HG03066 (cell line): ENCODE measurements at regions not wholly inside any gene's neighbourhood (a gene's known extent, or its start where the extent isn't known, plus 50 kb on each side); places are given as distances from the start of the nearest gene placed in this dataset.

ENCODE experiments used
- ATAC-seq: cut with Tn5 transposase; IDR thresholded peaks from one replicate; pipeline ENCODE4 v1.9.1; 2021; ENCODE audit warnings: low read depth; ENCODE audit not compliant: unreplicated experiment

DNA sequence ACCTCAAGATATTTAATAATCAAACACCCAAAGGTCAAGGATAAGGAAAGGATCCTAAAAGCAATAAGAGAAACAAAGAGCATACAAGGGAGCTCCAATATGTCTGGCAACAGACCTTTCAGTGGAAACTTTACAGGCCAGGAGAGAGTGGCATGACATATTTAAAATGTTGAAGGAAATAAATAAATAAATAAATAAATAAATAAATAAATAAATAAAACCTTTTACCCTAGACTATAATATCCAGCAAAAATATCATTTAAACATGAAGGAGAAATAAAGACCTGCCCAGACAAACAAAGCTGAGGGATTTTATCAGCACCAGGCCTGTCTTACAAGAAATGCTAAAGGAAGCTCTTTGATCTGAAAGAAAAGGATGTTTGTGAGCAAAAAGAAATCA is 367.8 kb upstream of the PBX1 start:
- no peak for ATAC-seq

DNA sequence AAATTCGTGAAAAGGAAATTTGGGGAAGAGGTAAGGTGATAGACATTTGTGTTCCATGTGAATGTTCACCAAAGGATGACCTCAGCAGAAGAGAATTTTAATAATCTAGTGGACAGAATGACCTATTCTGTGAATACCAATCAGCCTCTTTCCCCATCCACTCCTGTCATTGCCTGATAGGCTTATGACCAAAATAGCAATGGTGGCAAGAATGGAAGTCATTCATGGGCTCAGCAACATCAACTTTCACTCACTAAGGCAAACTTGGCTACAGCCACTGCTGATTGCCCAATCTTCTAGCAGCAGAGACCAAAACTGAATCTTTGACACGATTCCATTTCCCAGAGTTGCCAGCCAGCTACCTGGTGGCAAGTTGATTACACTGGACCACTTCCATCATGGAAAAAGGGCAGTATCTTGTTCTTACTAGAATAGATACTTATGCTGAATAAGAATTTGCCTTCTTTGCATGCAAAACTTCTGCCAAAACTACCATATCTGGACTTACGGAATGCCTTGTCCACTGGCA is 348.7 kb upstream of the PBX1 start:
- ATAC-seq: no peak

DNA sequence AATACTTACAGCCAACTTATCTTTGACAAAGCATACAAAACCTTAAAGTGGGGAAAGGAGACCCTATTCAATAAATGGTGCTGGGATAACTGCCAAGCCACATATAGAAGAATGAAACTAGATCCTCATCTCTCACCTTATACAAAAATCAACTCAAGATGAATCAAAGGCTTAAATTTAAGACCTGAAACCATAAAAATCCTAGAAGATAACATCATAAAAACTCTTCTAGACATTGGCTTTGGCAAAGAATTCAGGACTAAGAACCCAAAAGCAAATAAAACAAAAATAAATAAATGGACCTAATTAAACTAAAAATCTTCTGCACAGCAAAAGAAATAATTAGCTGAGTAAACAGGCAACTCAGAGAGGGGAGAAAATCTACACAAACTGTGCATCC is 335.6 kb upstream of the PBX1 start:
- no peak for ATAC-seq

DNA sequence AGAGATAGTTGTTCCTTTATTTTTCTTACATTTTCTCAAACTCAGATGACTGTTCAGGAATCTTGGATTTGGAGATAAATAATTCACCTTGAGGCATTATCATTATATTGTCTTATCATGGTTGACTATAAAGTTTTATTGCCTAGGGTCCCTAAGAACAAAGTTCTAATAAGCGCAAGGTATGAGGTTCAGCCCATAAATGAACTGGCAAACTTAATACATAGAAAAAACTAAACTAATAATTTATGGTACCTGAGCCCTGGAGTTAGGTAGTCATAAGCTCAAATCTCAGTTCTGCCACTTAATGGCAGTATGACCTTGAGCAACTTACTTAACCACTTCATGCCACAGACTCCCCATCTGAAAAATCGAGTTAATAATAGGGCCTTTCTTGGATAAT is 334.0 kb upstream of the PBX1 start:
- no peak for ATAC-seq

DNA sequence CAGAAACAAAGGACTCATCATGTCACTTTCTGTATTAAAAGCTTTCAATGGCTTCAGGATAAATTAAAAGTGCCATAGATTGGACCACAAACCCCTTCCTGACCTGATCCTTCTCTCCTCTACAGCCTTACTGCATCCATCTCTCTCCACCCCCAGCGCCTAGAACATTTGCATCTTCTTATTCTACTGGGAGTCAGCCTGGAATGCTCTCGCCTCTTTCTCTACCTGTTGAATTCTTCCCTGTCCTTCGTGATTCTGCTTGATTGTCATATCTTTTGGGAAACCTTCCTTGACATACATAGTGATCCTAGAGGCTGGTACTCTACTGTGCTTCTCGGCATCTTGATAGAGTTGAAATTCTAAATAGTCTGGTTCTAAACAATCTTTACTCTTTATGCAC is 332.0 kb upstream of the PBX1 start:
- no peak for ATAC-seq

DNA sequence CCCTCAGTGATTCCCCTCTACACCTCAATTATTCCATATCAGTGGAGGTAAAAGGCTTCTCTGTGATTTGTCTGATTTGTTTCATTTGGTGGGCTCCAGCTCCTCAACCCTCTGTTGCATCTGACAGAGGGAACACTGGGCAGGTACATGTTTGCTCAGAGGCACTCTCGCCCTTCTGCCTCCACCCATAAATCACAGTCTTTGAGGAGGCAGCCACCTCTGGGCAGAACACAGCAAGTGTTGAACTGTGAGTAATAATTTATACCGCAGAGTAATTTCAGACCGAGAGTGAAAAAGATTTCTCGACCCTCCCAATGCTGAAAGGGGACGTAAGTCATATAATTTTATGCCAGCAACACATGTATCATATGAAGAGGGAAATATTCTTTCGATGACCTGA is 330.1 kb upstream of the PBX1 start:
- no peak for ATAC-seq

DNA sequence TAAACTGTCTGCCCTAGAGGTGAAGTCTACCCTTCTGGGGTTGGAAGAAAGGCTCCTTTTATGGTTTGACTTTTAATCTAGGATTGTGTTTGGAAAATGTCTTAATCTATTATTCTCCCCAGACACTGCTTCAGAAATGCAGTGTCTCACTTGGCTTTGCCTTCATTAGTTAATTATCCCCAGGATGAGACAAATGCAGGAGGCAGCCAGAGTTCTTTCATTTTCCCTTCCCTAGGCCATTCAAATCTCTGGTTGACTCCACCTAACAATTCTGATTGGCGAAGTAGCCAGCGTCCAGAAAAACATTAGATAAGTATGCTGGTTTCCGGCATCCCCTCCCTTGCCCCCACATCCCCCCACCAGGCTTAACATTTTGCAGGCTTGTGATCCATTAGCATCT is 325.8 kb upstream of the PBX1 start:
- ATAC-seq: peak; percentile 54

DNA sequence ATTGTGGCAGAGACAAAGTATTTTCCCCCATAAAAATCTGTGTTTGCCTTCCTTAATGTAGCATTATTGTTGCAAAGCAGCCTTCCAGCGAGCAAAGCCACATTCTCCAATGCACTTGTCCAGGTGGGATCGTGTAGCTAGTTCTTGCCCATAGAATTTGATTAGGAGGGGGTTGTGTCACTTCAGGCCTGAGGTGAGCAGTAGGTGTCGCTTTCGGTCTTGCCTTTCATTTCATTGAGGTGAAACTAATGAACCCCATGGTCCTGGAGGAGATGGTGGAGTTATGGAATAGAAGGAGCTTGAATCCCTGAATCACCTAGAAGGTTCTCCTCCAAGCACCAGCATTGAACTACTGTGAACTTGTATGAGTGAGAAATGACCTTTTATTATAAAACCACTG is 318.9 kb upstream of the PBX1 start:
- no peak for ATAC-seq

DNA sequence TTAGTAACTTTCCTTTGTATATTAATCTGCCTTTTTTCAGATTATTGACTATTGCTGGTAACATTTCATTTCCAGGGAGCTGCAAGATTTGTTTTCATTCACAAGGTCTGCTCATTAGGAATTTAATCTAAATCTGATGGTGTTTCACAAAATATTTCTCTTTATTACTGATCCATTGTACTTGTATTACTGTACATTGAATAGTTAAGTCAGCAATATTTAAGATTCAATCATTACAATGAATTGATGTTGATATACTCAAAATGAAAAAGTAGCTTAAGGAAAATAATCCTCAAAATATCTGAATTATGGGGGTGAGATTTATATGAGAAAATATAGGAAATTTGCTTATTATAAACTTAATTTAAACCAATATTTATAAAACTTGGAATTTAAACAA is 308.6 kb upstream of the PBX1 start:
- ATAC-seq: no peak

DNA sequence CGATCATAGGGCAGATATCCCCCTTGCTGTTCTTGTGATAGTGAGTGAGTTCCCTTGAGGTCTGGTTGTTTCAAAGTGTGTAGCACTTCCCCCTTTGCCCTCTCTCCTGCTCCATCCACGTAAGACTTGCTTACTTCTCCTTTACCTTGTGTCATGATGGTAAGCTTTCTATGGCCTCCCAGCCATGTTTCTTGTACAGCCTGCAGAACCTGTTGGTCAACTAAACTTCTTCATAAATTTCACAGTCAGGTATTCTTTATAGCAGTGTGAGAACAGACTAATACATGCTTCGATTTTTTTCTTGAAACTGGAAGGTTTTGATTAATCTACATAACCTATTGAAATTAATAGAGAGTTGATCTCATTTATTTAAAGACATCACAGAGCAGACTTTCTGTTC is 302.5 kb upstream of the PBX1 start:
- ATAC-seq: no peak

DNA sequence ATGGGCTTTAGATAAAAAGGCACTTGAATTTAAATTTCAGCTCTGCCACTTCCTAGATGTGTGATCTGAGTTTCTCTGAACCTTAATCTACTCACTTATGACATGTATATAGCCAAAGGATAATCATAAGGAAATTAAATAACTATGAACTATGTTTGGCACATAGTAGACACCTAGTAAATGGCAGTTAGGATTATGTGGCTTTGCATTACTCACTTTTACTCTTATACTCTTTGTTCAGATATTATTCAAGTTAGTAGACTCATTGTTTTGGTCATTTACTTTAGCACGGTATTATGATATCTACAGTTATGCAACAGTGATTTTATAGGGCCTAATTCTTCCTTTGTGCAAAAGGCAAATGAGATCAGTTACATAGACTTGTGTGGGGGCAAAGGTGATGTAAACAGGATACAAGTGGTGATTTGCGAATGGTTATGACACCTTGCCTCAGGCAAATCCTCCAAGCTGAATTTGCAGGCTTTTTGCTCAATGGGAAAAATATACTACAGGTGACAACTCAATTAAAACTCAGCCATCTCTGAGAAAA is 297.2 kb upstream of the PBX1 start:
- no peak for ATAC-seq

DNA sequence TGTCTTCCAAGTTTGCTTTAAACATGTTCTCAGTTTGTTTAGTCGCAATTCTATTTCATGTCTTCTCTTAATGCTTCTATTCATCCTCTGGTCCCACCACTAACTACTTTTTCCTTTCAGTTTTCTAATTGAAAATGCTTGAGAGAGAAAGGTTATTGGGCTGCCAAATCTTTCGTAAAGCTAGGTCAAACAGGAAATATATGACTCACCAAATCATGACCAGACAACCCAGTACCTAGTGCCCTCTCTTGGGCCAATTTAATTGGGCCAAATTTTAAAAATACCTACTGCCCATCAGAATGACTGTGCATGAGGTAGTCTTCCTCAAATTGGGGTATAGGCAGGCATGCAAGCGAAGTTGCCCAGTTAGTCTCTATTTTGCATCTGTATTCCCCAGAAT is 295.4 kb upstream of the PBX1 start:
- no peak for ATAC-seq

DNA sequence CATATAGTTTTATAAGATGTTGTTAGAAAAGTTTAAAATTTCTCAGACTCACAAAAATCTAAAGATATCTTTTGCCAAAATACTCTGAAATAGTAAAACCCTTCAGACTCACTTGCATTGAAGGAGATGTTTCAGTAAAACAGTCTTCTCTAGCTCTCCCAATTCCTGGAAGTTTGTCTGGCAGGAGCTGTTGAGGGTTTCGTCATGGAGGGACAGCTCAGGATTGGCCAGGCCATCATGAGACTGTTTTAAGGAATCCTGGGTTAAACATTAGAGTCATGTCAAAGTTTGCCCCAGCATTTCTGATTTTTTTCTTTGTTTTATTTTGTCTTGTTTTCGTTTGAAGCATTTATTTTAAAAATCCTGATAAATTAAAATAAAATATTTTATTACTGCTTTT is 293.8 kb upstream of the PBX1 start:
- ATAC-seq: no peak

DNA sequence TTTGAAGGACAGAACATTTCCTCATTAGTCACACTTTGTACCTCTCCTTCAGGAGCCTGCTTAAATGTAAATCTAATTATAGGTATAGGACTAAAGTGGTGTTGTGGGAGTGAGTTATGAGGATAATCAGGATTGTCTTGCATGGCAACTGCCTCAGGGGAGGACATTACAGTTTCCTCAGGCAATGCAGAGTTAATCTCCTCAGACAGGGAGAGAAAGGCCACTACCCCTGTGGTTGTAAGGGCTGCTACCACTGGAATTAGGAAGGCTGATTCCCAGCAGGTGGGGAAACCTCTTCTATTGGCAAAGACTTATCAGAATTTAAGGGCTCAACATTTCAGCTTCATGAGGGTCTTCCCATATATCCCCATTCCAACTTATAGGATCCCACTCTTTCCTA is 286.8 kb upstream of the PBX1 start:
- no peak for ATAC-seq

DNA sequence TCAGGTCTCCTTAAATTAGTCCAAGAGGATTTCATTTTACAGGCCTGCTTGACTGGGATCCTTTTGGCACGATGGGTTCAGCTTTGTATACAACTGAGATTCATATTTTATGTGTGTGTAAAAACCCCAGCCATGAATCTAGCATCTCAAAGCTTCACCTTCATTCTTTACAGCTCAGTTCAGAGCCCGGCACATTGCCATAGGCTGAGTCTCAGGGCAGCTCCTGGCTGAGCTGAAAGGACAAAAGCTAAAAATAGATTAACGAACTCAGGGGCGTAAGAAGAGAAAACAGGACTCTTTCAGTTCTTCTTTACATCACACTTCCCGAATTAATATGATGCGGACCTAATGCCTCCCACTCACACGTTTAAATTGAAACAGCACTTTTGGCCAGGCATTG is 262.8 kb upstream of the PBX1 start:
- no peak for ATAC-seq

DNA sequence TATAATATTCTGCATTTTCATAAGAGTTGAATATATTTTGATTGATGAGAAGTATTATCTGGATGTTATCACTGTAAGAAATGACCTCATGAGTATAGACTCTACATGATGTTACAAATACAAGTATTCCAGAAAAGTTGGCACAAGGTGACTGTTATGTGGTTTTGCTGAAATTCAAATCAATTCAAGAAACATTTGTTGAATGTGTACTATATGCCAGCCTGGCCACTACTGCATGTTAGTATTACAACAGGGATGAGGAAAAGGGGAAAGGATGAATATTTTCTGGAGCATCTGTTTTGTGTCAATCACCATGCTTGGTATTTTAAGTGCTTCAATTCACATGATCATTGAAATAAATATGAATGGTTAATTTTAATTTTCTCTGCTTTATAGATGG is 250.9 kb upstream of the PBX1 start:
- no peak for ATAC-seq

DNA sequence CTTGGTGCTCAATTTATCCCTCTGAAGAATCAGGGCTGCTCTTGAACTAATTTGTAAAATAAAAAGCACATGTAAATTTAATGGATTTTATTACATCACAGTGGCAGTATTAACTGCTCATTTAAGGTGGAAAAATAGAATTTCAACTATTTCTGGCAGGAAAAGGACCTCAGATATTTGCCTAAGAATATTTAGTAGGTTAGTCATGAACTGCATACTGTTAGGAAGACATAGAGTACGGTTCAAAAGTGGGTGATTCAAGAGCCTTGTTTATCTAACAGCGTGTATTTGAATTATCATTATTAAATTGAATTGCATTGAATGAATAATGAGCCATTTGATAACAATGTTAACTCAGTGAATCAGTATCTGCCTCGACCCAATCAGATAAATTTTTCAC is 248.8 kb upstream of the PBX1 start:
- ATAC-seq: no peak

DNA sequence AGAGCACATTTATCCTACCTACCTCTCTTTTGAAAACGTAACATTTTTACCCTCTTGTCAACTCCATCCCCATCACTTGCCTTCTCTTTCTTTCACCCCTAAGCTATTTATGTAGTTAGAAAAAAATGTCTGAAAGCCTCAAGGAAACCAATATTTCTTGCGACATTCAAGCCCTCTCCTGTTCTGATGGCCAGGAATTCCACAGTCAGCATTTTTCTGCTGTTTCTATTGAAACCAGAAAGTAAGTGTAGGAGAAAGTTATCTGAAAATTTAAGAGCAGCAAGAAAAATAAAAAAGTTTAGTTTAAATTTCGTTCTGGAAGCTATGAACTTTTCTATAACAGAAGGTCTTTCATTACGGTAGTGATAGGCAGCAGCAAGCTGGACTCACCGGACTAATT is 247.6 kb upstream of the PBX1 start:
- ATAC-seq: no peak

DNA sequence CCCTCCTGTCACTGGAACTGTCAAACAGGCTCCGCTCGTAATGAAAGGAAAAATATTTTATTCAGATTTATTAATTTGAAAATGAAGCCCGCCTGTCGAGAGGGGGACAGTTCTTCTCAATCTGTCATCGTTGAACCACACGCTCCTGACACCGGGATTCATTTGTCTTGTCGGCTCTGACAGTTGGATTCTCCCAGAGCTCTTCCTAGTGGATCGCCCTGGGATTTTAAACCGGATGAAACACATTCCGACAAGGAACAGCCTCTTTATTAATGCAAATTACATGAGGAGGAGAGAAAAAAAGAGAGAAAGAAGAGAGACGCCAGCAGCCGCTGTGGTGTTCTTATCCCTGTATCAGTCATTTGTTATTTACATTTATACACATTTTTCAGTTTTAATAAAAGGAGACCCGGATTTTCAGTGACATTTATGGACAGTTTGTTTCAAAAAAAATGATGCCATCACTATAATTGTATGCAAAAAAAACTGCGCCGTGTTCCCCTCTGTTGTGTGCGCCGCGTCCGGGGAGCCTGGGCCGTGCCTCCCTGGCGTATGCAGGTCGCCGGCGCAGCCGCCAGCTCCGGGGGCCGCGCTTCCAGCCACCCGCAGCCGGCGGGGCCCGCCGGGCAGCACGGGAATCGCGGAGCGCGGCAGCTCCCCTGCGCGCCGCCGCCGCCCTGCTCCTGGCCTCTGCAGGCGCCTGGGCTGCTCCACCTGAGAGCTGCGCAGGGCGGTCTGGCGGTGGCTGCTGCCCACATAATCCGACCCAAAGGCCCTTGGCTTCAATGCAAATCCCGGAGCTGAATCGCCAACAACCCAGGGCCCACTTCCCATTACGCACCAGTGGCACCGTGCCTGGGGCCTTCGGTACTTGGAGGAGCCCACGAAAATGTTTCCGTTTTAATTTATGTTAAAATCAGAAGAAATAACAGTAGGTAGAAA is 237.9 kb upstream of the PBX1 start:
- ATAC-seq: no peak

DNA sequence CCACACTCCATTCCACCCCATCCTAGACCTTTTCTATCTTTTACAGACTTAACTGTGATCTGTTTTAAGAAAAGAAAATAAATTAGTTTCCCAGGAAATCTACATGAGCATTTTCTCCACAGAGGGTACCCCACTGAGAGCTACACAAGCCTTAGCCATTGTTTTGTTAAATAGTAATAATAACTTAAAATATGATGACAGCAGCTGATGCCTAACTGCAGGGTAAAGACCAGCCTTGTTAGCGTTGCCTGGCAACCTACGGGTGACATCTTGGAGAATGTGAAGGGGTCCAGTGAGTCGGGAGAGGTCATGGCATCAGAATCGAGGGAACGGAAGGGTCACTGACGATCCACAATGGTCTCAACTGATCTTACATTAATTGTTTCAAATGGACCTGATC is 233.2 kb upstream of the PBX1 start:
- ATAC-seq: no peak

DNA sequence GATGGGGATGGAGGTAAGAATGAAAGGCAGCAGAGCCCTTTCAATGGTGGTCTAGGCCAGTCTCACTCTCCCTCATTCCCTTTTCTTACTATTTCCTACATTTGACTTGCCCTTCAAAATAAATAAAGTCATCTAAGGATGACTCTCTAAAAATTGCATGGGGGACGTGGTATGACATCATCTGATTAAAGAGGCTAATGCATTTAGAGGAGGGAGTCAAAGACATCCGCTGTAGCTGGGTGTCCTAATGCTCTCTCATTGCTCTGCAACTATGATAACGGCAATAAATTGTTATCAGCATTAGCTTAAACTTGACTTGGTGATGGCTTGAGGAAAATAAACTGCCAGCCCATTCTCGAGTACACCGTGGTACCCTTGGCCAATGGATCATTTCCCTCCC is 225.6 kb upstream of the PBX1 start:
- no peak for ATAC-seq

DNA sequence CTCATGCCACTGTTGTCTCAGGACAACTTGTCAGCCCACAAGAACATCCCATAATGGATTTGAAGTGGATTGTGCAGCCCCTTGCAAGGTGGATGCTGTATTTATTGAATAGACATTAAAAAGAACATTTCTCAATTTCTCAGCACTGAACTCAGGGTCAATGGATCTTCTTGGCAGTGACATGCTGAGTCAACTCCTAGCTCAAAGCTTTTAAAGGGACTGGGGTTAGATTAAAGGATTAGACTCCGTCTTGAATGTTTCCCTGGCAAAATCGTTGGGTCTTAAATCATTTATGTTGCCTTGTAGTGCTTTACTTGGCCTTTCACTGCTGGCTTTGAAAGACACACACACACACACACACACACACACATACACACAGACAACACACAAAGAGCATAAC is 221.6 kb upstream of the PBX1 start:
- ATAC-seq: no peak
